ENCODE measurements at regions not wholly inside any gene's neighbourhood (a gene's known extent, or its start where the extent isn't known, plus 50 kb on each side); places are given as distances from the start of the nearest gene placed in this dataset.
"Not testable (repeated sequence)": the region's sequence is repeated elsewhere in the genome, so short reads cannot be mapped to it uniquely, and the experiment has no call there.

- DNase-seq, result no peak
Measured at GRCh38 chr4:163077680-163078079, 89.0 kb downstream of the NAF1 start.

- no peak for DNase-seq
Measured at GRCh38 chr4:163072222-163072621, 94.5 kb downstream of the NAF1 start.

- DNase-seq, result no peak
Measured at GRCh38 chr4:163071308-163071707, 95.4 kb downstream of the NAF1 start.

GRCh38 chr4:163070023-163070422 is 96.7 kb downstream of the NAF1 start:
- no peak for DNase-seq

GRCh38 chr4:163063891-163064290 is 102.8 kb downstream of the NAF1 start:
- no peak for DNase-seq

- no peak for DNase-seq
Measured at GRCh38 chr4:163048447-163048846, 118.2 kb downstream of the NAF1 start.

GRCh38 chr4:163042306-163042705 is 124.4 kb downstream of the NAF1 start:
- DNase-seq, result no peak

- no peak for DNase-seq
Measured at GRCh38 chr4:163017135-163017534, 149.6 kb downstream of the NAF1 start.

GRCh38 chr4:163012816-163013215 is 153.9 kb downstream of the NAF1 start:
- no peak for DNase-seq

- DNase-seq, result no peak
Measured at GRCh38 chr4:163003979-163004378, 162.7 kb downstream of the NAF1 start.

- no peak for DNase-seq
Measured at GRCh38 chr4:162988530-162988929, 178.2 kb downstream of the NAF1 start.

- no peak for DNase-seq
Measured at GRCh38 chr4:162985131-162985530, 181.6 kb downstream of the NAF1 start.

- no peak for DNase-seq
Measured at GRCh38 chr4:162984621-162985020, 182.1 kb downstream of the NAF1 start.

- DNase-seq, result no peak
Measured at GRCh38 chr4:162981823-162982222, 184.9 kb downstream of the NAF1 start.

GRCh38 chr4:162978398-162978797 is 188.3 kb downstream of the NAF1 start:
- DNase-seq, result no peak

- DNase-seq, result no peak
Measured at GRCh38 chr4:162977788-162978187, 188.9 kb downstream of the NAF1 start.

GRCh38 chr4:162972661-162973330 is 193.9 kb downstream of the NAF1 start:
- DNase-seq, result no peak

- DNase-seq, result no peak
Measured at GRCh38 chr4:162969194-162969593, 197.5 kb downstream of the NAF1 start.

- DNase-seq, result not testable (repeated sequence)
Measured at GRCh38 chr4:162965978-162966377, 200.7 kb downstream of the NAF1 start.

GRCh38 chr4:162959046-162959445 is 207.6 kb downstream of the NAF1 start:
- DNase-seq, result no peak

- DNase-seq, result no peak
Measured at GRCh38 chr4:162957521-162958143, 209.1 kb downstream of the NAF1 start.

GRCh38 chr4:162954976-162955375 is 211.7 kb downstream of the NAF1 start:
- no peak for DNase-seq

GRCh38 chr4:162952232-162952631 is 214.5 kb downstream of the NAF1 start:
- DNase-seq, result no peak

GRCh38 chr4:162945713-162946112 is 221.0 kb downstream of the NAF1 start:
- no peak for DNase-seq

GRCh38 chr4:162943263-162943662 is 223.4 kb downstream of the NAF1 start:
- DNase-seq, result no peak
